ENCODE measurements at regions not wholly inside any gene's neighbourhood (a gene's known extent, or its start where the extent isn't known, plus 50 kb on each side); places are given as distances from the start of the nearest gene placed in this dataset.

DNA sequence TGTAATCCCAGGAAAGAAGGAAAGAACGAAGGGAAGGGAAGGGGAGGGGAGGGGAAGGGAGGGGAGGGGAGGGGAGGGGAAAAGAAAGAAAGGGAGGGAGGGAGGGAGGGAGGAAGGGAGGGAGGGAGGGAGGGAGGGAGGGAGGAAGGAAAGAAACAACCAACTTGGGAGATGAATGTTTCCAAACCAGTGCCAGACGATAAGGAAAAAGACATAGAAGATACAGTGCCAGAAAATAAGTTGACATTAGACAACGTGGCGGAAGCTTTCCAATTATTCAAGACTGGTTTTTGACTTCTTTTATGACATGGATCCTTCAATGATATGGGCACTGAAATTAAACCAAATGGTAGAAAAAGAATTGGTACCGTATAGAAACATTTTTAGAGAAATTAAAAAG lies 181.2 kb upstream of the POU5F2 start:
- TF ChIP-seq POLR2AphosphoS5 (IDR thresholded peaks at IDR 0.05; ENCODE audit: low read depth, low read length) (no peak), SIN3A (IDR thresholded peaks at IDR 0.05; ENCODE audit: borderline replicate concordance, insufficient read depth, low read depth, low read length) (no peak), REST (IDR thresholded peaks at IDR 0.05; ENCODE audit: insufficient read depth in 1 of 2, low read depth in 2 of 2, low read length in 1 of 2) (no peak), TCF7L2 (IDR thresholded peaks at IDR 0.05; ENCODE audit: low read depth, low read length) (no peak)
- TF ChIP-seq, protein P1, sequence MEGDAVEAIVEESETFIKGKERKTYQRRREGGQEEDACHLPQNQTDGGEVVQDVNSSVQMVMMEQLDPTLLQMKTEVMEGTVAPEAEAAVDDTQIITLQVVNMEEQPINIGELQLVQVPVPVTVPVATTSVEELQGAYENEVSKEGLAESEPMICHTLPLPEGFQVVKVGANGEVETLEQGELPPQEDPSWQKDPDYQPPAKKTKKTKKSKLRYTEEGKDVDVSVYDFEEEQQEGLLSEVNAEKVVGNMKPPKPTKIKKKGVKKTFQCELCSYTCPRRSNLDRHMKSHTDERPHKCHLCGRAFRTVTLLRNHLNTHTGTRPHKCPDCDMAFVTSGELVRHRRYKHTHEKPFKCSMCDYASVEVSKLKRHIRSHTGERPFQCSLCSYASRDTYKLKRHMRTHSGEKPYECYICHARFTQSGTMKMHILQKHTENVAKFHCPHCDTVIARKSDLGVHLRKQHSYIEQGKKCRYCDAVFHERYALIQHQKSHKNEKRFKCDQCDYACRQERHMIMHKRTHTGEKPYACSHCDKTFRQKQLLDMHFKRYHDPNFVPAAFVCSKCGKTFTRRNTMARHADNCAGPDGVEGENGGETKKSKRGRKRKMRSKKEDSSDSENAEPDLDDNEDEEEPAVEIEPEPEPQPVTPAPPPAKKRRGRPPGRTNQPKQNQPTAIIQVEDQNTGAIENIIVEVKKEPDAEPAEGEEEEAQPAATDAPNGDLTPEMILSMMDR (IDR thresholded peaks at IDR 0.05): no peak

Measured in Panc1 (cell line).